ENCODE measurements at regions not wholly inside any gene's neighbourhood (a gene's known extent, or its start where the extent isn't known, plus 50 kb on each side); places are given as distances from the start of the nearest gene placed in this dataset.

- H3K4me3 ChIP-seq (ENCODE audit: low read length) = no peak overlapping the region
- H3K9me3 ChIP-seq (ENCODE audit: control insufficient read depth, insufficient read depth, low read length) = no peaks in the 10 kb centered on the region
- no peaks in the 10 kb centered on the region for H3K36me3 ChIP-seq (ENCODE audit: control insufficient read depth, insufficient read depth, low read length)
- DNase-seq (ENCODE audit: low read depth, low spot score) = no peak
- H3K4me1 ChIP-seq (ENCODE audit: control insufficient read depth, insufficient read depth, low read length) = no peaks in the 10 kb centered on the region
- H3K27ac ChIP-seq (ENCODE audit: low read length) = no peak overlapping the region
- H3K27me3 ChIP-seq (ENCODE audit: control insufficient read depth, insufficient read depth, low read length) = no peaks in the 10 kb centered on the region
- no CpG with 5 or more reads among the region's 1 CpG for whole genome bisulfite sequencing (ENCODE audit: insufficient coverage, insufficient read length)
These were observed 388.2 kb upstream of the AKR1E2 start for GRCh38 chr10:4437791-4438190.

- no peaks in the 10 kb centered on the region for H3K9me3 ChIP-seq (ENCODE audit: control insufficient read depth, insufficient read depth, low read length)
- no peak overlapping the region for H3K27ac ChIP-seq (ENCODE audit: low read length)
- H3K4me3 ChIP-seq (ENCODE audit: low read length) = no peak overlapping the region
- no peak for DNase-seq (ENCODE audit: low read depth, low spot score)
- no CpG with 5 or more reads among the region's 7 CpGs for WGBS (ENCODE audit: insufficient coverage, insufficient read length)
- no peaks in the 10 kb centered on the region for H3K36me3 ChIP-seq (ENCODE audit: control insufficient read depth, insufficient read depth, low read length)
- H3K27me3 ChIP-seq (ENCODE audit: control insufficient read depth, insufficient read depth, low read length) = no peaks in the 10 kb centered on the region
- no peaks in the 10 kb centered on the region for H3K4me1 ChIP-seq (ENCODE audit: control insufficient read depth, insufficient read depth, low read length)
These were observed 388.9 kb upstream of the AKR1E2 start for GRCh38 chr10:4437061-4437460.

DNA sequence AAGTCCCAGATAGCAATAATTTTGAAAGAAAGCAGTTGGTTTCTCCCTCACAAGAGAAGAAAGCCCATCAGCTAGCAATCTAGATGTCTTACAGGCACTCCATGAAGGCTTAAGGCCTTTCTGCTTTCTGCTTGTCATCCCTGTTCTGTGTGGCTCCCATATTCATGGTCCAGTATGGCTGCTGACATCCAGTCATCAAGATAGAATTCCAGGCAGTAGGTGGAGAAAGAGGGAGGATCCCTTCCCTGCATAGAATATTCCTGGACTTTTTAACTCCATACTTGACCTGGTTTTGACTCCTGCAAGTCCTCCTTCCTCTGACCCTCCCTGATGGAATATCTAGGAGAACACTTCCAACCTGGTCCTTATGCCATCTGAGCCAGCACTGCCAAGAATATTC is 389.9 kb upstream of the AKR1E2 start:
- no peak overlapping the region for H3K27ac ChIP-seq (ENCODE audit: low read length)
- no peak for DNase-seq (ENCODE audit: low read depth, low spot score)
- no peaks in the 10 kb centered on the region for H3K36me3 ChIP-seq (ENCODE audit: control insufficient read depth, insufficient read depth, low read length)
- no peak overlapping the region for H3K4me3 ChIP-seq (ENCODE audit: low read length)
- H3K4me1 ChIP-seq (ENCODE audit: control insufficient read depth, insufficient read depth, low read length) = no peaks in the 10 kb centered on the region
- H3K9me3 ChIP-seq (ENCODE audit: control insufficient read depth, insufficient read depth, low read length) = no peaks in the 10 kb centered on the region
- no peaks in the 10 kb centered on the region for H3K27me3 ChIP-seq (ENCODE audit: control insufficient read depth, insufficient read depth, low read length)

GRCh38 chr10:4434516-4435071 is 391.4 kb upstream of the AKR1E2 start:
- DNase-seq (ENCODE audit: low read depth, low spot score) = no peak
- H3K9me3 ChIP-seq (ENCODE audit: control insufficient read depth, insufficient read depth, low read length) = no peaks in the 10 kb centered on the region
- no peak overlapping the region for H3K4me3 ChIP-seq (ENCODE audit: low read length)
- H3K36me3 ChIP-seq (ENCODE audit: control insufficient read depth, insufficient read depth, low read length) = no peaks in the 10 kb centered on the region
- WGBS (ENCODE audit: insufficient coverage, insufficient read length) = no CpG with 5 or more reads among the region's 3 CpGs
- H3K27ac ChIP-seq (ENCODE audit: low read length) = no peak overlapping the region
- H3K27me3 ChIP-seq (ENCODE audit: control insufficient read depth, insufficient read depth, low read length) = no peaks in the 10 kb centered on the region
- no peaks in the 10 kb centered on the region for H3K4me1 ChIP-seq (ENCODE audit: control insufficient read depth, insufficient read depth, low read length)

- Histone ChIP-seq H3K9me3 (ENCODE audit: control insufficient read depth, insufficient read depth, low read length) (no peaks in the 10 kb centered on the region), H3K27me3 (ENCODE audit: control insufficient read depth, insufficient read depth, low read length) (no peaks in the 10 kb centered on the region), H3K27ac (ENCODE audit: low read length) (no peak overlapping the region), H3K36me3 (ENCODE audit: control insufficient read depth, insufficient read depth, low read length) (no peaks in the 10 kb centered on the region), H3K4me1 (ENCODE audit: control insufficient read depth, insufficient read depth, low read length) (no peaks in the 10 kb centered on the region), H3K4me3 (ENCODE audit: low read length) (no peak overlapping the region)
- WGBS (ENCODE audit: insufficient coverage, insufficient read length) = no CpG with 5 or more reads among the region's 3 CpGs
- no peak for DNase-seq (ENCODE audit: low read depth, low spot score)
These were observed 391.9 kb upstream of the AKR1E2 start for GRCh38 chr10:4434105-4434504.

GRCh38 chr10:4431114-4431863 is 394.7 kb upstream of the AKR1E2 start:
- Histone ChIP-seq H3K4me1 (ENCODE audit: control insufficient read depth, insufficient read depth, low read length) (no peaks in the 10 kb centered on the region), H3K36me3 (ENCODE audit: control insufficient read depth, insufficient read depth, low read length) (no peaks in the 10 kb centered on the region), H3K27me3 (ENCODE audit: control insufficient read depth, insufficient read depth, low read length) (no peaks in the 10 kb centered on the region), H3K4me3 (ENCODE audit: low read length) (no peak overlapping the region), H3K27ac (ENCODE audit: low read length) (no peak overlapping the region), H3K9me3 (ENCODE audit: control insufficient read depth, insufficient read depth, low read length) (no peaks in the 10 kb centered on the region)
- no CpG with 5 or more reads among the region's 11 CpGs for WGBS (ENCODE audit: insufficient coverage, insufficient read length)
- DNase-seq (ENCODE audit: low read depth, low spot score) = no peak

GRCh38 chr10:4429571-4429970 is 396.4 kb upstream of the AKR1E2 start:
- Histone ChIP-seq H3K36me3 (ENCODE audit: control insufficient read depth, insufficient read depth, low read length) (no peaks in the 10 kb centered on the region), H3K4me1 (ENCODE audit: control insufficient read depth, insufficient read depth, low read length) (no peaks in the 10 kb centered on the region), H3K27ac (ENCODE audit: low read length) (no peak overlapping the region), H3K4me3 (ENCODE audit: low read length) (no peak overlapping the region), H3K27me3 (ENCODE audit: control insufficient read depth, insufficient read depth, low read length) (no peaks in the 10 kb centered on the region), H3K9me3 (ENCODE audit: control insufficient read depth, insufficient read depth, low read length) (no peaks in the 10 kb centered on the region)
- no peak for DNase-seq (ENCODE audit: low read depth, low spot score)
- no CpG with 5 or more reads among the region's 9 CpGs for WGBS (ENCODE audit: insufficient coverage, insufficient read length)

DNA sequence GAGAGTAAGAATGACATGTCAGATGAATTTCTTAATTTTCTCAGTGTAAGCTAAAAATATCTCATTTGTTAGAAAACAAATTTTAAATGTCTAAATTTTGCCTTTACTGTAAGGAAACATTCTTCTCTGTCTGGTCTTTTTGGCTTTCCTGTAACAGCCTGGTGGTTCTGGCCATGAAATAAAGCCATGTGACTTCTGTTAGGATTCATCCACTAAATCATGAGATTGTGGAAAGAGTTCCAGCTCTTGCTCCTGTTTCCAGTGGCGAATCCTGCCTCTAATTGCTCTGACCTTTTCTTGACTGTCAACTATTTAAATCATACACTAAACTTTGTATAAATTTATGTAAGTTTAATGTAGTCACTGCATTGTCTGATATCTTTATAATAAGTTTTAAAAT is 398.5 kb upstream of the AKR1E2 start:
- Histone ChIP-seq H3K27ac (ENCODE audit: low read length) (no peak overlapping the region), H3K4me3 (ENCODE audit: low read length) (no peak overlapping the region)
- no CpG with 5 or more reads among the region's 1 CpG for WGBS (ENCODE audit: insufficient coverage, insufficient read length)

GRCh38 chr10:4426866-4427265 is 399.1 kb upstream of the AKR1E2 start:
- no peaks in the 10 kb centered on the region for H3K9me3 ChIP-seq (ENCODE audit: control insufficient read depth, insufficient read depth, low read length)
- H3K27me3 ChIP-seq (ENCODE audit: control insufficient read depth, insufficient read depth, low read length) = no peaks in the 10 kb centered on the region

More for the DNA sequence above, 398.5 kb upstream of the AKR1E2 start:
- Histone ChIP-seq H3K9me3 (ENCODE audit: control insufficient read depth, insufficient read depth, low read length) (no peaks in the 10 kb centered on the region), H3K27me3 (ENCODE audit: control insufficient read depth, insufficient read depth, low read length) (no peaks in the 10 kb centered on the region), H3K4me1 (ENCODE audit: control insufficient read depth, insufficient read depth, low read length) (no peaks in the 10 kb centered on the region), H3K36me3 (ENCODE audit: control insufficient read depth, insufficient read depth, low read length) (no peaks in the 10 kb centered on the region)
- DNase-seq (ENCODE audit: low read depth, low spot score) = no peak

GRCh38 chr10:4409319-4409718 is 416.7 kb upstream of the AKR1E2 start:
- Histone ChIP-seq H3K27me3 (ENCODE audit: control insufficient read depth, insufficient read depth, low read length) (no peaks in the 10 kb centered on the region), H3K4me1 (ENCODE audit: control insufficient read depth, insufficient read depth, low read length) (no peaks in the 10 kb centered on the region), H3K27ac (ENCODE audit: low read length) (no peak overlapping the region), H3K36me3 (ENCODE audit: control insufficient read depth, insufficient read depth, low read length) (no peaks in the 10 kb centered on the region), H3K9me3 (ENCODE audit: control insufficient read depth, insufficient read depth, low read length) (no peaks in the 10 kb centered on the region), H3K4me3 (ENCODE audit: low read length) (no peak overlapping the region)
- no CpG with 5 or more reads among the region's 2 CpGs for WGBS (ENCODE audit: insufficient coverage, insufficient read length)
- no peak for DNase-seq (ENCODE audit: low read depth, low spot score)

More at GRCh38 chr10:4426866-4427265, 399.1 kb upstream of the AKR1E2 start:
- no CpG with 5 or more reads among the region's 1 CpG for whole genome bisulfite sequencing (ENCODE audit: insufficient coverage, insufficient read length)
- H3K36me3 ChIP-seq (ENCODE audit: control insufficient read depth, insufficient read depth, low read length) = no peaks in the 10 kb centered on the region
- H3K4me3 ChIP-seq (ENCODE audit: low read length) = no peak overlapping the region
- H3K27ac ChIP-seq (ENCODE audit: low read length) = no peak overlapping the region
- no peak for DNase-seq (ENCODE audit: low read depth, low spot score)
- no peaks in the 10 kb centered on the region for H3K4me1 ChIP-seq (ENCODE audit: control insufficient read depth, insufficient read depth, low read length)

DNA sequence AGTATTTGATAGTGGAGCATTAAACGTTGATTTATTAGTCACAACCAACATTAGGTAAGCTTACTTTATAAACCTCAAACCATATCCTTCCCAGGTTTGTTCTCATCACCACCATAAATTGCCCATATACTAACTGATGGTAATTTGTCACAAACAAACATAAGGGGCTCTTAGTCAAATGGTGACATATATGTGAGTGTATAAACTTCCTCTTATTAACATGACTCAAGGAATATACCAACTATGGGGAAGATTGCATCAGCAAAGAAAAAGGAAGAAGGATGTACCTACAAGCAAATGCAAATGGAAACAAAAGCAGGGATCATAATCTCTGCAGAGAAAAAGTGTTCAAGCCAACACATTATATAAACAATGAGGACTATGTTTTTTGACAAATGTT is 418.2 kb upstream of the AKR1E2 start:
- H3K27ac ChIP-seq (ENCODE audit: low read length) = no peak overlapping the region
- no CpG with 5 or more reads among the region's 1 CpG for WGBS (ENCODE audit: insufficient coverage, insufficient read length)
- DNase-seq (ENCODE audit: low read depth, low spot score) = no peak

More for the DNA sequence above, 418.2 kb upstream of the AKR1E2 start:
- H3K4me3 ChIP-seq (ENCODE audit: low read length) = no peak overlapping the region
- H3K36me3 ChIP-seq (ENCODE audit: control insufficient read depth, insufficient read depth, low read length) = no peaks in the 10 kb centered on the region
- no peaks in the 10 kb centered on the region for H3K9me3 ChIP-seq (ENCODE audit: control insufficient read depth, insufficient read depth, low read length)
- H3K27me3 ChIP-seq (ENCODE audit: control insufficient read depth, insufficient read depth, low read length) = no peaks in the 10 kb centered on the region
- no peaks in the 10 kb centered on the region for H3K4me1 ChIP-seq (ENCODE audit: control insufficient read depth, insufficient read depth, low read length)
